GM18511 (cell line): ENCODE measurements at regions not wholly inside any gene's neighbourhood (a gene's known extent, or its start where the extent isn't known, plus 50 kb on each side); places are given as distances from the start of the nearest gene placed in this dataset.
"Not testable (repeated sequence)": the region's sequence is repeated elsewhere in the genome, so short reads cannot be mapped to it uniquely, and the experiment has no call there.

Experiments
- ATAC-seq: cut with Tn5 transposase; IDR thresholded peaks from one replicate; pipeline ENCODE4 v1.9.1; 2021; ENCODE audit warnings: mild to moderate bottlenecking, moderate library complexity; ENCODE audit not compliant: unreplicated experiment

DNA sequence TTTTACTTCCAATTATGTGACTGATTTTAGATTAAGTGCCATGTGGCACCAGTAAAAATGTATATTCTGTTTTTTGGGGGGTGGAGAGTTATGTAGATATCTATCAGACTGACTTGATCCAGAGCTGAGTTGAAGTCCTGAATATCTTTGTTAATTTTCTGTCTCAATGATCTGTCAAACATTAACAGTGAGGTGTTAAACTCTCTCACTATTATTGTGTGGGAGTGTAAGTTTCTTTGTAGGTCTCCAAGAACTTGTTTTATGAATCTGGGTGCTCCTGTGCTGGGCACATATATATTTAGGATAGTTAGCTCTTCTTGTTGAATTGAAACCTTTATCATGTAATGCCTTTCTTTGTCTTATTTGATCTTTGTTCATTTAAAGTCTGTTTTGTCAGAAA, 276.5 kb upstream of the USP25 start:
- no peak for ATAC-seq

GRCh38 chr21:15453785-15454184, 276.0 kb upstream of the USP25 start:
- ATAC-seq, result not testable (repeated sequence)

DNA sequence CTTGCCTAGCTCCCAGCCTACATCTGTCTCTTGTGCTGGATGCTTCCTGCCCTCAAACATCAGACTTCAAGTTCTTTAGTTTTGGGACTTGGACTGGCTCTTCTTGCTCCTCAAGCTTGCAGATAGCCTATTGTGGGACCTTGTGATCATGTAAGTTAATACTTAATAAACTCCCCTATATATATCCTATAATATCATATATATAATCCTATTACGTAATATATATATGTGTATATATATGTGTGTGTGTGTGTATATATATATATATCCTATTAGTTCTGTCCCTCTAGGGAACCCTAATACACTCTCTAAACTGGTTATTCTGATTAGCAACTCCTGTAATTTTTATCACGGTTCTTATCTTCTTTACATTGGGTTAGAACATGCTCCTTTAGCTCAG, 274.9 kb upstream of the USP25 start:
- not testable (repeated sequence) for ATAC-seq

GRCh38 chr21:15455819-15456462, 273.8 kb upstream of the USP25 start:
- ATAC-seq, result no peak

- ATAC-seq, result no peak
Measured at GRCh38 chr21:15457965-15458364, 271.8 kb upstream of the USP25 start.

- ATAC-seq, result no peak
Measured at GRCh38 chr21:15462092-15462491, 267.7 kb upstream of the USP25 start.

GRCh38 chr21:15466329-15466728, 263.5 kb upstream of the USP25 start:
- no peak for ATAC-seq

DNA sequence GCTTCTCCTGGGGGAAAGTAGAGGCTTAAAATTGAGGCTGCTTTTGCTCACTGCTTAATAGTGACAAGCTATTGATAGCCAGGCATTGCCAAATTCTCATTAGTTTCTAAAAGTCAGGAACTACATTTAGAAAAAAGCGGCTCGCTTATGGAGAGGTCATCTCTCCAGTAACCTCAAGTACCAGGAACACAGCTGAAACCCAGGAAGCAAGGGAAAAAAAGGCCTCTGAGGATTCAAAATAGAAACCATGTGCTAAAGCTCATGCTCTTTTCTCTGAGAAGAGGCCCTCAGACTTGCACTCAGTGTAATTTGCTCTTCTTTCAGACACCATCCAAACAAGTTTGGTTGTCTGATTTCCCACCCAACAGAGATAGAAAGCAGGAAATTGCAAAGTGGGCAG, 261.4 kb upstream of the USP25 start:
- ATAC-seq, result no peak

DNA sequence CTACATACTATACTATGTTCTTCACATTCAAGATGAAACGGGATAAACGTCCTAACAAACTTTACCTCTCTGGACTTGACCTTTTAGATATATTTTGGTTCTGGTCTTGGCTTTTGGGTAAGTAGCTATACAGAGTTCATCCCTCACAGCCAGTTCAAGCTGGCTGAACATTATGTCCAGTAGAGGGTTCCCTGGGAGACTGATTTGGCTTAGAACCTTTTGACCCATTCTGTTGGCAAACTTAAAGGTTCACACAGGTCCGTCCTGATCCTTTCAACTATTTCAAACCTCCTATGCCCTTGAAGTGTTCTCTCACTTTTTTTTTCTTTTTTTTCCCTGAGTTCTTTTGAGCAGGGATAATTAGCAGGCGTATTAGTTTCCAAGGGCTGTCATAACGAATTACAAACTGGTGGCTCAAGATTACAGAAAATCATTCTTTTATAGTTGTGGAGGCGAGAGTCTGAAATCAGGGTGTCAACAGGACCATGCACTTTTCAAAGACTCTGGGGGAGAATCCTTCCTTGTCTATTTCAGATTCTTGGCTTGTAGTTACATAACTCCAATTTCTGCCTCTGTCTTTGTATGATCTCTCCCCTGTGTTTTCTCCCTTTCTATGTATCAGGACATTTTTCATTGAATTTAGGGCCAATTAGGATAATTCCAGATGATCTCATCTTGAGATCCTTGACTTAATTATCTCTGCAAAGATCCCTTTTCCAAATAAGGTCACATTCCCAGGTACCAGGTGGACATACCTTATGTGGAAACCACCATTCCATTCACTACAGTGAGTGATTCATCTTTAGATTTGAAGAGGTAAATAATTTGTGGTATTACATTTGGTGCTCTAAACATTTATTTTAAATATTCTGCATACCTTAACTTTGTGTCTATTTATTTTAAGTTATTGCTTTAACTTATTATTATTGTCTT, 257.4 kb upstream of the USP25 start:
- no peak for ATAC-seq

GRCh38 chr21:15477773-15478172, 252.0 kb upstream of the USP25 start:
- ATAC-seq, result not testable (repeated sequence)

- no peak for ATAC-seq
Measured at GRCh38 chr21:15480160-15480559, 249.6 kb upstream of the USP25 start.

DNA sequence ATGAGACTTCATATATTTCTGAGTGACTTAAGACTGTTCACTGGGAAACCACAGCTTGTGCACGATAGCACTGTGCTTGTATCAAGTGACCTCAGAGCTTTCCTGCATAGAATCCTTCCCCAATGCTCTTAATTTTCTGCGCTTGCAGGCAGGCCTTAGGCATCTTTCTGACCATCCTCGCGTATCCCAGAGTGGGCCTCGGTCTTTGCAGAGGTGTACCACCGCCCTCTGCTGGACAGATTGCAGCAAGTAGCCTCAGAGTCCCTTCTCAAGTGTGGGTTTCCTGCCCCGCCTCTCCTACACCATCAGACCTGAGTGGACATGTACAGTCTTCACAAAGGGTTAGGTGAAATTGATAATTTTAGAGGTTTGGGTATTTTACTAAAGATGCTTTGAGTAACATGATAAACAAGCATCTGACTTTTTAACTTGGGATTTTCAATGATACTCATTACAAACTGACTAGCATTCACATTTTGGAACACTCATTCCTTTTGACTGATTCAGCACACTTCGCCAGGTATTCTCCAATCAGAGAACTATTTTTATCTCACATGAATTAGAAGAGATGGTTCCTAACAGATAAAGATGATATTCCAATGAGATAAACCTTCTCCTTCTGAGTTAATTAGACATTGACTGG, 246.5 kb upstream of the USP25 start:
- ATAC-seq, result peak; percentile 100

DNA sequence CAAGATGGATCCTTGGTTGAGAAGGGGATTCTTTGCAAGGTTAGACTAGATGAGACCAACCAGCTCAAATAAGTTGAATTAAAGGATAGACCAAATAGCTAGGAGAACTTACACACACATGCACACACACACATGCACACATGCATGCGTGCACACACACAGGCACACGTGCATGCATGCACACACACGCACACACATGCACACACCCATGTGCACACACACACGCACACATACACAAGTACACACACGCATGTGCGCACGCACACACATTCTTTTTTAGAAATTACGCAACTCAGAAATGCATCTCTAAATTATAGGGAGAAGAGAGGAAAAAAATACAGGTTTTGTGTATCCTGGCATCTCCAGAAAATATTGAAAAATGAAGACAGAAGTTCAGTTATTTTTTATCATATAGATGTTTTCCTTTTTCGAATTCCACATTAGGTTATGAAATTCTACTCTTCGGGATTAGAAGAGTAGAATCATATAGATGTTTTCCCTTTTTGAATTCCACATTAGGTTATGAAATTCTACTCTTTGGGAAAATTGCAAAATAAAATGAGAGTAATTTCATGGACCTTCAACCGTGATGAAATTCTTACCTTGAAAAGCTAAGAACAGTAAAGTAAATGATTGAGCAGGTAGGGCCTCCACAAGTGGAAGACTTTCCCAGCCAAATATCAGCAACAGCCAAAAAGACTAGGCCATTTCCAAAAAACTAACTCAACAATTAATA, 243.2 kb upstream of the USP25 start:
- ATAC-seq, result no peak

- ATAC-seq, result no peak
Measured at GRCh38 chr21:15487196-15487550, 242.6 kb upstream of the USP25 start.

GRCh38 chr21:15491100-15491499, 238.7 kb upstream of the USP25 start:
- ATAC-seq, result no peak

DNA sequence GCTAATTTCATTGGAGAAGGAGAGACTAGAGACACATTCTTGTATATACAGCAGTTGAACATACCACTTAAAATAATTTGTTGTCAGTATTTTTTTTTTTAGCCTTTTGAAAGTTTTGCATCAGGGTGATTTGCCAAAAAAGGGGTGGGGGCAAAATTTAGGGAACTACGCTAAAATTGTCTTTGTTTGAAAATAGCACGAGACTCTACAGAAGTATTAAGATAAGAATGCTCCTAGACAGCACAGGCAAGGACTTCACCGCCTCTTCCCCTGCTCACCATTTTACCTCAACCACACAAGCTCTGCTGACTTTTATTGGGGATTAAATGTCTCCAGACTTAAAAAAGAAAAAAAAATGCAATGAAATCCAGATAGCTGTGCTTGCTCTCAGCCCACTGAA, 236.1 kb upstream of the USP25 start:
- no peak for ATAC-seq

GRCh38 chr21:15494481-15494880, 235.3 kb upstream of the USP25 start:
- no peak for ATAC-seq

DNA sequence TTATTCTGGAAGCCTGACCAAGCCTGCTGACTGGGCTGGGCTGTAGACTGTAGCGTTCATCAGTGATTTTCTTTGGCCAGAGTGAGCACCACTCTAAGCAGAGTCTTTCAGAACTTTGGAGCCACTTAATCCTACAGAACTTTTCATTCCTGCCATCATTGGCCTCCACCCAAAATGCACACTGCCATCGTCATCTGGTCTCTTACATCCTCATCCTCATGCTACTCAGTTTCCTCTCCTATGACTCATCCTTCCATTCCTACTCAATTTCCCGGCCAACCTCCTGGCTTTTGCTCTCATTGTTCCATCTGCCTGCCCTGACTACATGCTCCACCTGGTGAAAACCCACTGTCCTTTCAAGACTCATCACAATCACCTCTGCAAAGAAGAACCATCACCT, 233.8 kb upstream of the USP25 start:
- ATAC-seq, result no peak

DNA sequence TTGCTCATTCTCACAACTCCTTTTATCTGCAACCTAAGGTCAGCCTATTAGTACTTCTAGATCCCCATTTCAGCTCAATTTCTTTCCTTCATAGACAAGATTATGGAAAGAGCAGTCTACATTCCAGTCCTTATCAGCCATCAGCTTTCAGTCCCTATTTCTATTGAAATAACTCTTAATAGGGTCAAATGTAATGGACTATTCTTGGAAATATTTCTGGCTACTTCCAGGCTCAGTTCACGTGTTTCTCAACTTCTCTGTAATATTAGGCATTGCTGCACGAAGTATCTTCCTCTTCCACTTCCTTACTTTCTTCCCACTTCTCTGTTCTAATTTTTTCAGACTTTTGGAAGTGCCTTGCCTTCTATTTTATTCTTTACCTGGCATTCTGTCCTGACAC, 232.9 kb upstream of the USP25 start:
- ATAC-seq, result no peak

GRCh38 chr21:15498455-15498854, 231.3 kb upstream of the USP25 start:
- no peak for ATAC-seq

GRCh38 chr21:15506086-15506485, 223.7 kb upstream of the USP25 start:
- no peak for ATAC-seq
